Breast epithelium (tissue), 3 donors: ENCODE measurements at regions not wholly inside any gene's neighbourhood (a gene's known extent, or its start where the extent isn't known, plus 50 kb on each side); places are given as distances from the start of the nearest gene placed in this dataset.

Experiments used
- CTCF ChIP-seq, 3 donors: fragments of 450-650 bp; IDR thresholded peaks; one replicate each; pipeline ENCODE4 v1.5.1; 2016 to 2017; ENCODE audit warnings: antibody characterized with exemption in 3 of 3, mild to moderate bottlenecking in 3 of 3, moderate library complexity in 3 of 3
- POLR2A ChIP-seq: fragments of 450-650 bp; IDR thresholded peaks from one replicate; pipeline ENCODE4 v1.6.1; 2016; ENCODE audit warnings: antibody characterized with exemption, mild to moderate bottlenecking, moderate library complexity
- POLR2AphosphoS5 ChIP-seq, 3 donors: sonication (generic); formaldehyde crosslinking; IDR thresholded peaks; one replicate each; pipeline ENCODE4 v1.6.1; 2017; ENCODE audit warnings: antibody characterized with exemption in 3 of 3

- TF ChIP-seq POLR2AphosphoS5 (IDR thresholded peaks at IDR 0.05) = peak in 1 of 3 donors; percentile 53
- TF ChIP-seq CTCF (IDR thresholded peaks at IDR 0.05) = no peak
- TF ChIP-seq POLR2A = no peak
These were observed 113.8 kb upstream of the ANKRD55 start for GRCh38 chr5:56346741-56347535.
